LNCaP clone FGC (cell line): ENCODE measurements at regions not wholly inside any gene's neighbourhood (a gene's known extent, or its start where the extent isn't known, plus 50 kb on each side); places are given as distances from the start of the nearest gene placed in this dataset.

Experiments
- DNase-seq: peaks from one replicate; pipeline ENCODE4 v3.0.0-alpha.2; 2011; ENCODE audit warnings: low read depth
- H3K4me3 ChIP-seq: 2 replicates; pipeline ENCODE4 v1.5.1; 2011; ENCODE audit warnings: mild to moderate bottlenecking, low read depth, low read length, control low read depth
- TF ChIP-seq, protein P1 (sequence below): IDR thresholded peaks from 2 replicates; pipeline ENCODE4 v1.5.1; 2012; ENCODE audit warnings: mild to moderate bottlenecking; ENCODE audit not compliant: control insufficient read depth, insufficient read depth; ENCODE audit errors: extremely low read depth

- H3K4me3 ChIP-seq, result no peak overlapping the region
- no peak for DNase-seq
- TF ChIP-seq, protein P1, sequence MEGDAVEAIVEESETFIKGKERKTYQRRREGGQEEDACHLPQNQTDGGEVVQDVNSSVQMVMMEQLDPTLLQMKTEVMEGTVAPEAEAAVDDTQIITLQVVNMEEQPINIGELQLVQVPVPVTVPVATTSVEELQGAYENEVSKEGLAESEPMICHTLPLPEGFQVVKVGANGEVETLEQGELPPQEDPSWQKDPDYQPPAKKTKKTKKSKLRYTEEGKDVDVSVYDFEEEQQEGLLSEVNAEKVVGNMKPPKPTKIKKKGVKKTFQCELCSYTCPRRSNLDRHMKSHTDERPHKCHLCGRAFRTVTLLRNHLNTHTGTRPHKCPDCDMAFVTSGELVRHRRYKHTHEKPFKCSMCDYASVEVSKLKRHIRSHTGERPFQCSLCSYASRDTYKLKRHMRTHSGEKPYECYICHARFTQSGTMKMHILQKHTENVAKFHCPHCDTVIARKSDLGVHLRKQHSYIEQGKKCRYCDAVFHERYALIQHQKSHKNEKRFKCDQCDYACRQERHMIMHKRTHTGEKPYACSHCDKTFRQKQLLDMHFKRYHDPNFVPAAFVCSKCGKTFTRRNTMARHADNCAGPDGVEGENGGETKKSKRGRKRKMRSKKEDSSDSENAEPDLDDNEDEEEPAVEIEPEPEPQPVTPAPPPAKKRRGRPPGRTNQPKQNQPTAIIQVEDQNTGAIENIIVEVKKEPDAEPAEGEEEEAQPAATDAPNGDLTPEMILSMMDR, result no peak
Observed at GRCh38 chr17:77695386-77695785, 263.1 kb upstream of the TNRC6C start.

- no peak overlapping the region for H3K4me3 ChIP-seq
- TF ChIP-seq, protein P1, result no peak
- DNase-seq, result no peak
Observed at GRCh38 chr17:77696151-77696720, 262.3 kb upstream of the TNRC6C start.

- H3K4me3 ChIP-seq, result no peak overlapping the region
- DNase-seq, result no peak
- TF ChIP-seq, protein P1, result no peak
Observed at GRCh38 chr17:77696721-77697460, 261.6 kb upstream of the TNRC6C start.

- no peak for DNase-seq
- H3K4me3 ChIP-seq, result no peak overlapping the region
- TF ChIP-seq, protein P1, result no peak
Observed at GRCh38 chr17:77697480-77698400, 260.8 kb upstream of the TNRC6C start.

GRCh38 chr17:77698903-77699623 is 259.4 kb upstream of the TNRC6C start:
- TF ChIP-seq, protein P1, result no peak
- DNase-seq, result no peak
- no peak overlapping the region for H3K4me3 ChIP-seq

- DNase-seq, result no peak
- TF ChIP-seq, protein P1, result no peak
- H3K4me3 ChIP-seq, result no peak overlapping the region
Observed at GRCh38 chr17:77700165-77700881, 258.2 kb upstream of the TNRC6C start.
